ENCODE measurements at regions not wholly inside any gene's neighbourhood (a gene's known extent, or its start where the extent isn't known, plus 50 kb on each side); places are given as distances from the start of the nearest gene placed in this dataset.

DNA sequence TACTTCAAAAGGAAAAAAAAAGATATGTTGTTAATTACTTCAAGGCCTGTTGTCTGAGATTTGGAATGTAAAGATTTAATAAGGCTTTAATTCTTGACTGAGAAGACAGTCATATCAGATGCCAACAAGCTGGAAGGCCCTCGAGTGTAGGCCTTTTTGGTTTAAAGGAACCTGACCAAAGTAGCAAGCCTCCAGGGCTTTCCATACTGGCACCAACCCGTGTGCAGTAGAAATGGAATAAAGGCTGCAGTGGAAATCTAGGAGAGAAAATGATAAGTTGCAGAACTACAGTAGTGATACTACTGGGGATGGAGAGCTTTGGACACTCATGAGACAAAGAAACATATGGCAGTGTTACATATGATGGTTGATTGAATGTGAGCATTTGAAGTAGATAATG lies 358.0 kb downstream of the TAF11L14 start:
- 71 to 80% methylated on average over 2 of the region's 2 CpGs for WGBS, 2 donors
- Histone ChIP-seq H3K4me3 (no peak overlapping the region), H3K27ac (ENCODE audit: low read depth in 1 of 2, low read length in 1 of 2) (no peak overlapping the region), H3K9me3 (ENCODE audit: control insufficient read depth in 4 of 4, insufficient read depth in 3 of 4, low read length in 3 of 4) (no peaks in the 10 kb centered on the region), H3K9ac (ENCODE audit: insufficient read depth in 1 of 2, low read length in 2 of 2) (no peak overlapping the region), H3K27me3 (ENCODE audit: control insufficient read depth in 3 of 3, insufficient read depth in 3 of 3, low read length in 2 of 3) (peaks cover 0 to 3% (median 0%) of the 10 kb centered on the region in 3 donors), H3K4me1 (ENCODE audit: control insufficient read depth in 5 of 5, insufficient read depth in 5 of 5, low read length in 5 of 5) (no peaks in the 10 kb centered on the region), H3K36me3 (ENCODE audit: control insufficient read depth in 4 of 4, insufficient read depth in 4 of 4, low read length in 4 of 4) (no peaks in the 10 kb centered on the region)
- TF ChIP-seq, protein P1, sequence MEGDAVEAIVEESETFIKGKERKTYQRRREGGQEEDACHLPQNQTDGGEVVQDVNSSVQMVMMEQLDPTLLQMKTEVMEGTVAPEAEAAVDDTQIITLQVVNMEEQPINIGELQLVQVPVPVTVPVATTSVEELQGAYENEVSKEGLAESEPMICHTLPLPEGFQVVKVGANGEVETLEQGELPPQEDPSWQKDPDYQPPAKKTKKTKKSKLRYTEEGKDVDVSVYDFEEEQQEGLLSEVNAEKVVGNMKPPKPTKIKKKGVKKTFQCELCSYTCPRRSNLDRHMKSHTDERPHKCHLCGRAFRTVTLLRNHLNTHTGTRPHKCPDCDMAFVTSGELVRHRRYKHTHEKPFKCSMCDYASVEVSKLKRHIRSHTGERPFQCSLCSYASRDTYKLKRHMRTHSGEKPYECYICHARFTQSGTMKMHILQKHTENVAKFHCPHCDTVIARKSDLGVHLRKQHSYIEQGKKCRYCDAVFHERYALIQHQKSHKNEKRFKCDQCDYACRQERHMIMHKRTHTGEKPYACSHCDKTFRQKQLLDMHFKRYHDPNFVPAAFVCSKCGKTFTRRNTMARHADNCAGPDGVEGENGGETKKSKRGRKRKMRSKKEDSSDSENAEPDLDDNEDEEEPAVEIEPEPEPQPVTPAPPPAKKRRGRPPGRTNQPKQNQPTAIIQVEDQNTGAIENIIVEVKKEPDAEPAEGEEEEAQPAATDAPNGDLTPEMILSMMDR (IDR thresholded peaks at IDR 0.05; ENCODE audit: control extremely low read depth, extremely low read depth): no peak
- ATAC-seq (ENCODE audit: insufficient read depth, low FRiP score) (no peak), DNase-seq (no peak)

GRCh38 chr5:17995997-17996396 lies 361.7 kb downstream of the TAF11L14 start:
- Histone ChIP-seq H3K4me3 (no peak overlapping the region), H3K27ac (ENCODE audit: low read depth in 1 of 2, low read length in 1 of 2) (no peak overlapping the region), H3K27me3 (ENCODE audit: control insufficient read depth in 3 of 3, insufficient read depth in 3 of 3, low read length in 2 of 3) (no peaks in the 10 kb centered on the region), H3K9me3 (ENCODE audit: control insufficient read depth in 4 of 4, insufficient read depth in 3 of 4, low read length in 3 of 4) (no peaks in the 10 kb centered on the region), H3K4me1 (ENCODE audit: control insufficient read depth in 5 of 5, insufficient read depth in 5 of 5, low read length in 5 of 5) (no peaks in the 10 kb centered on the region), H3K36me3 (ENCODE audit: control insufficient read depth in 4 of 4, insufficient read depth in 4 of 4, low read length in 4 of 4) (no peaks in the 10 kb centered on the region), H3K9ac (ENCODE audit: insufficient read depth in 1 of 2, low read length in 2 of 2) (no peak overlapping the region)
- WGBS, 2 donors: 40 to 50% methylated on average over 3 of the region's 3 CpGs
- no peak for DNase-seq
- ATAC-seq (ENCODE audit: insufficient read depth, low FRiP score): no peak
- TF ChIP-seq, protein P1 (IDR thresholded peaks at IDR 0.05; ENCODE audit: control extremely low read depth, extremely low read depth): no peak

GRCh38 chr5:17999858-18000257 lies 365.6 kb downstream of the TAF11L14 start:
- DNase-seq (no peak), ATAC-seq (ENCODE audit: insufficient read depth, low FRiP score) (no peak)
- H3K4me3 ChIP-seq: no peak overlapping the region
- H3K27me3 ChIP-seq (ENCODE audit: control insufficient read depth in 3 of 3, insufficient read depth in 3 of 3, low read length in 2 of 3): no peaks in the 10 kb centered on the region
- 76 to 83% methylated on average over 2 of the region's 2 CpGs for WGBS, 2 donors
- no peak overlapping the region for H3K27ac ChIP-seq (ENCODE audit: low read depth in 1 of 2, low read length in 1 of 2)
- H3K9ac ChIP-seq (ENCODE audit: insufficient read depth in 1 of 2, low read length in 2 of 2): no peak overlapping the region
- no peaks in the 10 kb centered on the region for H3K4me1 ChIP-seq (ENCODE audit: control insufficient read depth in 5 of 5, insufficient read depth in 5 of 5, low read length in 5 of 5)
- TF ChIP-seq, protein P1 (IDR thresholded peaks at IDR 0.05; ENCODE audit: control extremely low read depth, extremely low read depth): no peak
- no peaks in the 10 kb centered on the region for H3K9me3 ChIP-seq (ENCODE audit: control insufficient read depth in 4 of 4, insufficient read depth in 3 of 4, low read length in 3 of 4)
- no peaks in the 10 kb centered on the region for H3K36me3 ChIP-seq (ENCODE audit: control insufficient read depth in 4 of 4, insufficient read depth in 4 of 4, low read length in 4 of 4)

- no peak for DNase-seq
- no peak overlapping the region for H3K4me3 ChIP-seq
- no peak for ATAC-seq (ENCODE audit: insufficient read depth, low FRiP score)
- no peaks in the 10 kb centered on the region for H3K27me3 ChIP-seq (ENCODE audit: control insufficient read depth in 3 of 3, insufficient read depth in 3 of 3, low read length in 2 of 3)
- 22 to 51% methylated on average over 4 of the region's 4 CpGs for WGBS, 2 donors
- no peaks in the 10 kb centered on the region for H3K9me3 ChIP-seq (ENCODE audit: control insufficient read depth in 4 of 4, insufficient read depth in 3 of 4, low read length in 3 of 4)
- H3K4me1 ChIP-seq (ENCODE audit: control insufficient read depth in 5 of 5, insufficient read depth in 5 of 5, low read length in 5 of 5): no peaks in the 10 kb centered on the region
- no peak overlapping the region for H3K27ac ChIP-seq (ENCODE audit: low read depth in 1 of 2, low read length in 1 of 2)
- H3K36me3 ChIP-seq (ENCODE audit: control insufficient read depth in 4 of 4, insufficient read depth in 4 of 4, low read length in 4 of 4): no peaks in the 10 kb centered on the region
- TF ChIP-seq, protein P1 (IDR thresholded peaks at IDR 0.05; ENCODE audit: control extremely low read depth, extremely low read depth): no peak
- no peak overlapping the region for H3K9ac ChIP-seq (ENCODE audit: insufficient read depth in 1 of 2, low read length in 2 of 2)
Measured at GRCh38 chr5:18000744-18001143, 366.5 kb downstream of the TAF11L14 start.
